ENCODE measurements at regions not wholly inside any gene's neighbourhood (a gene's known extent, or its start where the extent isn't known, plus 50 kb on each side); places are given as distances from the start of the nearest gene placed in this dataset.

DNA sequence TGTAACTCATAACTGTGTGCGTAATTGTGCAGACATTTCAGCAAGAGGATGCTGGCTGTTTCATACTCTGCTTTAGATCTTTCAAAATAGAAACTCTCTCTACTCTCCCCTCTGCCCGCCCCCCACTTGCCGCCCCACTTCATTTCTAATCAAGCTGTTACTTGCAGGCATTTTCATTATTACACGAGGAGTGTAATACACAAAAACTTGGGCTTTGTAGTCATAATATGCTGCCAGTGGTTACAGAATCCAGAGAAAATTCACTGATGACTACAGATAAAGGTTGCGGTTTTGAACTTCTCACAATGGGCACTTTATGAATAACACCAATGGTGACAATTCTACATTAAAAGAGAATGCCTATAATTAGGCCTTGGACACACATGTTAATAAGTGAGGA, 194.0 kb upstream of the POU3F2 start:
- DNase-seq (ENCODE audit: low read depth in 2 of 2) = no peak
- H3K4me3 ChIP-seq (replicated peaks in 1 of 2; ENCODE audit: low read depth in 2 of 2, low read length in 2 of 2) = no peak overlapping the region
- TF ChIP-seq, protein P1, sequence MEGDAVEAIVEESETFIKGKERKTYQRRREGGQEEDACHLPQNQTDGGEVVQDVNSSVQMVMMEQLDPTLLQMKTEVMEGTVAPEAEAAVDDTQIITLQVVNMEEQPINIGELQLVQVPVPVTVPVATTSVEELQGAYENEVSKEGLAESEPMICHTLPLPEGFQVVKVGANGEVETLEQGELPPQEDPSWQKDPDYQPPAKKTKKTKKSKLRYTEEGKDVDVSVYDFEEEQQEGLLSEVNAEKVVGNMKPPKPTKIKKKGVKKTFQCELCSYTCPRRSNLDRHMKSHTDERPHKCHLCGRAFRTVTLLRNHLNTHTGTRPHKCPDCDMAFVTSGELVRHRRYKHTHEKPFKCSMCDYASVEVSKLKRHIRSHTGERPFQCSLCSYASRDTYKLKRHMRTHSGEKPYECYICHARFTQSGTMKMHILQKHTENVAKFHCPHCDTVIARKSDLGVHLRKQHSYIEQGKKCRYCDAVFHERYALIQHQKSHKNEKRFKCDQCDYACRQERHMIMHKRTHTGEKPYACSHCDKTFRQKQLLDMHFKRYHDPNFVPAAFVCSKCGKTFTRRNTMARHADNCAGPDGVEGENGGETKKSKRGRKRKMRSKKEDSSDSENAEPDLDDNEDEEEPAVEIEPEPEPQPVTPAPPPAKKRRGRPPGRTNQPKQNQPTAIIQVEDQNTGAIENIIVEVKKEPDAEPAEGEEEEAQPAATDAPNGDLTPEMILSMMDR (IDR thresholded peaks at IDR 0.05; ENCODE audit: low read depth, low read length) = no peak

DNA sequence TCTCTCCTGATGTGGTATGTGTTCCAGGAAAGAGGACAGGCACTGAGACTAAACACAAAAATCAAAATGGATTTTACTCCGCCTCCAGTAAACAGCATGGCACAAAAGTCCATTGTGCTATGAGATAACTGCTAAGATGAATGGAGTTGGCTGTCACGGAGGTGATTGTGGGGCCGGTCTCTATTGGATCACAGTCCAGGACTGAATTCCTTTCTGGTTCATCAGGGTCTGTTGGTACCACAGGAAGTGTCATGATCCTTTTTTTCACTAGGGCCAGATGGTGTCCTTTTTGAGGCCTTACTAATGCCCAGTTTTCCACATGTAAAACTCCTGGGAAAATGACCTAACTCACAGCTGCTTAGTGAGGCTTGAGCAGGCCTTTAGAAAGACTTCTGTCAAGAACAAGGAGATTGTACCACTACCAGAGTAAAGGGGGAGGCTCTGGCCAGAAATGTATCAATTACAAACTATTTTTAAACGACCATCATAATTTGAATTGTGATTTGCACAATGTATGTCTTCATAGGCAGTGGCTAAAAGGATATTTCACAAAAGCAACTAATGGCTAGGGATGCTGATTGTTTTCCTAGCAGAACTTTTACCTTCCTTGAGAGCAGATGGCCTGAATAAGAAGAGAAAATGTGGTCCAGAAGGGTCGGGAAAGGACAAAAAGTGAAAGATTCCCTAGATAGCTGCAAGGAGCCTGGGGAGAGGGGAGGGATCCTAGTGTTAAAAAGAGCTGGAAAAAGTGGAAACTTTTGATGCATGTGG, 192.2 kb upstream of the POU3F2 start:
- H3K4me3 ChIP-seq (replicated peaks in 1 of 2; ENCODE audit: low read depth in 2 of 2, low read length in 2 of 2) = no peak overlapping the region
- DNase-seq (ENCODE audit: low read depth in 2 of 2) = no peak
- TF ChIP-seq, protein P1 (IDR thresholded peaks at IDR 0.05; ENCODE audit: low read depth, low read length) = no peak

DNA sequence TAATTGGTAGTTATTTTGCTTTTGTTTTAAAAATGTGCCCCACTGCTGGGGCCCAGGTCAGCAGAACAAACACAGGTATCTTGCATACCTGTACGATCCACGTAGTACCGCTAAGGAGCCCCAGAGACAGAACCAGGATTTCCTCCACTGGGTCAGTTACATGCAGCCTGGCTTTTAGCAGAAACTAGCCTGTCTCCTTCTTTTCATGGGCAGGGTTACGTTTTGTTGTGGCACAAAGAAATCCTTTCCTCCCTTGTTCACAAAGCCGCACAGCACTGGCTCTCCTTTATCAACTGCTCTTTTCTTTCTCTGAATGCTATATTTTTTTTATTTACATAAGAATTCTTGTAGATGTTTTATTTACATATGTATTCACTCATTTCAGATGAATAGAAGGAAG, 190.3 kb upstream of the POU3F2 start:
- H3K4me3 ChIP-seq (replicated peaks in 1 of 2; ENCODE audit: low read depth in 2 of 2, low read length in 2 of 2) = no peak overlapping the region

DNA sequence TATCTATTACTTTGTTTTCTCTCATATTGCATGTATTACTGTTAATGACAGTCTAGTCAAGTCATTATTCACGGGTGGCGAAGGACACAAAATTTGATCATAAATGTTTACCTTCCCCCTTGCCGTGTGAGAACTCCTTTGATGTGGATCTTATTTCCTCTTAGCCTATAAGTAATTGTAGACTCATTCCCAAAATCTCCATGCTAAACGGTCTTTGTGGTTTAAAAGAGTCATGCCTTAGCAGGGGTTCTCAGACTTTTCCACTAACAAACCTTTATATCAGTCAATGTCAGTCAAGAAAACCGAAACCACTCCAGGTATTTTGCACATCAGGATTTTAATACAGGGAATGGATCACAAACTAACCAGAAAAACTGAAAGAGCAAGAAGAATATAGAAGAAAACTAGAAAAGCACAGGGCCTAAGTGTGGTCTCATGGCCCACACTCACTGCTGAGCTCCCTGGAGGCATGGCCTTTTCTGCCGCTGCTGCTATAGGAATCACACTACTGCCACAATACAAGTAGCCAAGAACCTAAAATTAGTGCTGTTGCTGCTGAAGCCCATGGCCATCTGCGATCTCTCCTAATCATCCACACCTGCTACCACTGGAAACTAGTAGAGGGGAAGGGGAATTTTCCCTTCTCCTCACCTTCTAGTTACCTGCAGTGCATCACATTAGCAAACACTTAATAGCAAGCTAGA, 186.0 kb upstream of the POU3F2 start:
- no peak for DNase-seq (ENCODE audit: low read depth in 2 of 2)
- H3K4me3 ChIP-seq (replicated peaks in 1 of 2; ENCODE audit: low read depth in 2 of 2, low read length in 2 of 2) = no peak overlapping the region
- TF ChIP-seq, protein P1 (IDR thresholded peaks at IDR 0.05; ENCODE audit: low read depth, low read length) = no peak

More for the DNA sequence above, 190.3 kb upstream of the POU3F2 start:
- no peak for DNase-seq (ENCODE audit: low read depth in 2 of 2)
- TF ChIP-seq, protein P1 (IDR thresholded peaks at IDR 0.05; ENCODE audit: low read depth, low read length) = no peak

DNA sequence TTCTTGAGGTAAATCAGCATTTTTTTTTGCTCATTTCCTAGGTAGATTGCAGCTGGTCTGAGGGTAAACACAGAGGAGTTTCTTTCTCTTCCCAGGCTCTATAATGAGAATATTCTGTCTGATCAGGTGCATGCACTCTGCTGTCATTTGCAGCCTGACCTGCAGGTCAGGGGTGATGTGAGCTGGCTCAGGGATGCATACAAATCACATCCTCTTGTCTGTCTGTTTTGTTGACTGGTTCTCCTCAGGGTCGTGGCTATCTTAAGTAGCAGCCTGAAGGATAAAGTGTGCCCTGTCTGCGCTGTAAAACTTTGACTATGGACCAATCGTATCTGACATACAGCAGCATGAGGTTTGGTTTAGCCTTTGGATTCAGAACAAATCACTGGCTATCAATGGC, 183.4 kb upstream of the POU3F2 start:
- H3K4me3 ChIP-seq (replicated peaks in 1 of 2; ENCODE audit: low read depth in 2 of 2, low read length in 2 of 2) = no peak overlapping the region
- TF ChIP-seq, protein P1 (IDR thresholded peaks at IDR 0.05; ENCODE audit: low read depth, low read length) = no peak
- no peak for DNase-seq (ENCODE audit: low read depth in 2 of 2)

DNA sequence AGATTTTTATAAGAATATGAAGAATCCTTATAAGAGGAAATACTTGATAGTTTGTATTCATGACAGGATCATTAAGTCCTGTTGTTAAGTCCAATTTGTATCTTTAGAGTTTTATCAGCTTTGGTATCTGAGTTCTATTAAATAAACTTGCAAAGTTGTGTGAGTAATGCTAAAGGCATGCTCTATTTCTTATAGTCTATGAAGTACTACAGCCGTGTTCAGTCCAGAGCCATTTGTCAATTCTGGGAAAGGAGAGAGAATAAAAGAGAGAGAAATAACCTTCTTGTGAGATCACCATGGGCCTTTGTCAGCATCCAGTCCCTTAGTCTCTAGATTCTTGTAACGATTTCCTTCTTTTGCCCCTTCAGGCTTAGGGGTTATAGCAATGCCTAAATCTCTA, 181.2 kb upstream of the POU3F2 start:
- TF ChIP-seq, protein P1 (IDR thresholded peaks at IDR 0.05; ENCODE audit: low read depth, low read length) = no peak
- DNase-seq (ENCODE audit: low read depth in 2 of 2) = no peak
- H3K4me3 ChIP-seq (replicated peaks in 1 of 2; ENCODE audit: low read depth in 2 of 2, low read length in 2 of 2) = no peak overlapping the region
